Trophoblast cell (in vitro differentiated cells and primary cell): ENCODE measurements at regions not wholly inside any gene's neighbourhood (a gene's known extent, or its start where the extent isn't known, plus 50 kb on each side); places are given as distances from the start of the nearest gene placed in this dataset.

Experiments
- DNase-seq, 2 donors: peaks; one replicate each; pipeline ENCODE4 v3.0.0-alpha.2; 2016
- H2AFZ ChIP-seq: 2 replicates; pipeline ENCODE4 v1.6.1; 2013; ENCODE audit warnings: low read length, moderate library complexity, mild to moderate bottlenecking; ENCODE audit not compliant: insufficient read depth, poor library complexity
- H2AK5ac ChIP-seq: 2 replicates; pipeline ENCODE4 v1.6.1; 2013; ENCODE audit warnings: mild to moderate bottlenecking, low read length
- H2BK120ac ChIP-seq: 2 replicates; pipeline ENCODE4 v1.6.1; 2013; ENCODE audit warnings: low read length, mild to moderate bottlenecking, moderate library complexity; ENCODE audit not compliant: insufficient read depth, poor library complexity
- H2BK12ac ChIP-seq: 2 replicates; pipeline ENCODE4 v1.6.1; 2013; ENCODE audit warnings: mild to moderate bottlenecking, low read length, moderate library complexity
- H2BK5ac ChIP-seq: 2 replicates; pipeline ENCODE4 v1.6.1; 2013; ENCODE audit warnings: low read length, low read depth, moderate library complexity, mild to moderate bottlenecking; ENCODE audit not compliant: poor library complexity
- H3K14ac ChIP-seq: 2 replicates; pipeline ENCODE4 v1.6.1; 2013; ENCODE audit warnings: mild to moderate bottlenecking, low read length
- H3K18ac ChIP-seq: 2 replicates; pipeline ENCODE4 v1.6.1; 2013; ENCODE audit warnings: mild to moderate bottlenecking, low read length
- H3K23ac ChIP-seq: 2 replicates; pipeline ENCODE4 v1.6.1; 2013; ENCODE audit warnings: low read length
- H3K27ac ChIP-seq: 2 replicates; pipeline ENCODE4 v1.5.1; 2013; ENCODE audit warnings: low read depth, mild to moderate bottlenecking, inconsistent platforms, low read length, moderate library complexity
- H3K27me3 ChIP-seq: 2 replicates; pipeline ENCODE4 v1.6.1; 2013; ENCODE audit warnings: inconsistent platforms, mild to moderate bottlenecking, low read length, moderate library complexity; ENCODE audit not compliant: insufficient read depth
- H3K36me3 ChIP-seq, 2 experiments: 1 replicate in 1 of 2; 2 replicates in 1 of 2; pipeline ENCODE4 v1.6.1; 2013; ENCODE audit warnings: low read length in 2 of 2, mild to moderate bottlenecking in 2 of 2, moderate library complexity in 1 of 2; ENCODE audit not compliant: insufficient read depth in 2 of 2, control insufficient read depth in 1 of 2
- H3K4ac ChIP-seq: 2 replicates; pipeline ENCODE4 v1.6.1; 2013; ENCODE audit warnings: low read depth, mild to moderate bottlenecking, low read length, moderate library complexity
- H3K4me1 ChIP-seq, 2 experiments: 1 replicate in 1 of 2; 2 replicates in 1 of 2; pipeline ENCODE4 v1.6.1; 2013; ENCODE audit warnings: low read length in 2 of 2, mild to moderate bottlenecking in 2 of 2, moderate library complexity in 1 of 2; ENCODE audit not compliant: insufficient read depth in 2 of 2, control insufficient read depth in 1 of 2
- H3K4me2 ChIP-seq: 2 replicates; pipeline ENCODE4 v1.6.1; 2013; ENCODE audit warnings: inconsistent platforms, mild to moderate bottlenecking, low read length, moderate library complexity
- H3K4me3 ChIP-seq: 2 replicates; pipeline ENCODE4 v1.5.1; 2013; ENCODE audit warnings: mild to moderate bottlenecking, low read depth, low read length, inconsistent platforms
- H3K79me1 ChIP-seq: one replicate; pipeline ENCODE4 v1.6.1; 2013; ENCODE audit warnings: low read length
- H3K79me2 ChIP-seq: 2 replicates; pipeline ENCODE4 v1.6.1; 2013; ENCODE audit warnings: low read length, mild to moderate bottlenecking; ENCODE audit not compliant: control insufficient read depth, insufficient read depth, poor library complexity
- H3K9ac ChIP-seq: 2 replicates; pipeline ENCODE4 v1.6.1; 2013; ENCODE audit warnings: mild to moderate bottlenecking, low read length
- H3K9me3 ChIP-seq: 2 replicates; pipeline ENCODE4 v1.6.1; 2013; ENCODE audit warnings: low read depth, mild to moderate bottlenecking, control low read depth, inconsistent platforms, low read length; ENCODE audit not compliant: insufficient read depth
- H4K12ac ChIP-seq: 2 replicates; pipeline ENCODE4 v1.6.1; 2013; ENCODE audit warnings: low read depth, mild to moderate bottlenecking, low read length, moderate library complexity
- H4K8ac ChIP-seq: 2 replicates; pipeline ENCODE4 v1.6.1; 2013; ENCODE audit warnings: low read depth, mild to moderate bottlenecking, low read length, moderate library complexity
- H4K91ac ChIP-seq: one replicate; pipeline ENCODE4 v1.6.1; 2013; ENCODE audit warnings: low read depth, mild to moderate bottlenecking, low read length, moderate library complexity
- WGBS: extraction: QIAGEN DNeasy Blood & Tissue Kit; methylation state at CpG from one replicate; pipeline ENCODE4 v1.1.7; 2013; ENCODE audit warnings: missing lambda C conversion rate; ENCODE audit not compliant: insufficient read length, insufficient coverage; ENCODE audit errors: extremely low coverage; 5-methylcytosine and 5-hydroxymethylcytosine counted together

- Histone ChIP-seq H2BK5ac (no peak overlapping the region), H3K4me3 (no peak overlapping the region), H2BK120ac (no peak overlapping the region), H2AFZ (no peak overlapping the region), H3K18ac (no peak overlapping the region), H3K4me1 (peaks cover 4% of the 10 kb centered on the region in 2 experiments), H2AK5ac (no peak overlapping the region), H3K9ac (no peak overlapping the region), H4K12ac (no peak overlapping the region), H3K23ac (no peak overlapping the region), H3K9me3 (peaks cover 2% of the 10 kb centered on the region), H3K79me2 (no peaks in the 10 kb centered on the region), H2BK12ac (no peak overlapping the region), H3K79me1 (no peaks in the 10 kb centered on the region), H3K27me3 (no peaks in the 10 kb centered on the region), H3K14ac (no peak overlapping the region), H4K91ac (no peak overlapping the region), H3K36me3 (no peaks in the 10 kb centered on the region), H3K27ac (no peak overlapping the region), H4K8ac (no peak overlapping the region), H3K4me2 (no peak overlapping the region), H3K4ac (no peak overlapping the region)
- WGBS: no CpG with 5 or more reads among the region's 13 CpGs
- no peak for DNase-seq
These were observed 185.5 kb upstream of the SDK2 start for GRCh38 chr17:73829676-73830280.

GRCh38 chr17:73831699-73832098 is 187.5 kb upstream of the SDK2 start:
- H3K4me3 ChIP-seq: no peak overlapping the region
- no peak overlapping the region for H2BK120ac ChIP-seq
- no peaks in the 10 kb centered on the region for H3K79me1 ChIP-seq
- H3K4ac ChIP-seq: no peak overlapping the region
- H3K18ac ChIP-seq: no peak overlapping the region
- no peak overlapping the region for H3K23ac ChIP-seq
- H4K91ac ChIP-seq: no peak overlapping the region
- H4K12ac ChIP-seq: no peak overlapping the region
- H3K27me3 ChIP-seq: peaks cover 4% of the 10 kb centered on the region
- no CpG with 5 or more reads among the region's 6 CpGs for WGBS
- no peak overlapping the region for H3K4me2 ChIP-seq
- no peak overlapping the region for H4K8ac ChIP-seq
- H3K4me1 ChIP-seq: peaks cover 4% of the 10 kb centered on the region in 2 experiments
- H3K14ac ChIP-seq: no peak overlapping the region
- peaks cover 4% of the 10 kb centered on the region for H3K9me3 ChIP-seq
- no peaks in the 10 kb centered on the region for H3K36me3 ChIP-seq
- no peak overlapping the region for H3K9ac ChIP-seq
- no peaks in the 10 kb centered on the region for H3K79me2 ChIP-seq
- no peak overlapping the region for H2BK5ac ChIP-seq
- DNase-seq: no peak
- H2AFZ ChIP-seq: no peak overlapping the region
- H3K27ac ChIP-seq: no peak overlapping the region
- no peak overlapping the region for H2BK12ac ChIP-seq
- no peak overlapping the region for H2AK5ac ChIP-seq

- Histone ChIP-seq H2BK120ac (no peak overlapping the region), H3K27me3 (peaks cover 4% of the 10 kb centered on the region), H3K14ac (no peak overlapping the region), H3K27ac (no peak overlapping the region), H3K4me2 (no peak overlapping the region), H2BK12ac (no peak overlapping the region), H3K4me1 (no peaks in the 10 kb centered on the region), H2BK5ac (no peak overlapping the region), H4K91ac (no peak overlapping the region), H2AFZ (no peak overlapping the region), H3K36me3 (no peaks in the 10 kb centered on the region), H3K79me2 (no peaks in the 10 kb centered on the region), H3K18ac (no peak overlapping the region), H3K4ac (no peak overlapping the region), H3K9ac (no peak overlapping the region), H3K9me3 (peaks cover 2% of the 10 kb centered on the region), H2AK5ac (no peak overlapping the region), H4K12ac (no peak overlapping the region), H4K8ac (no peak overlapping the region), H3K4me3 (no peak overlapping the region), H3K79me1 (no peaks in the 10 kb centered on the region), H3K23ac (no peak overlapping the region)
- no peak for DNase-seq
- WGBS: no CpG with 5 or more reads among the region's 17 CpGs
These were observed 189.7 kb upstream of the SDK2 start for GRCh38 chr17:73833775-73834488.

GRCh38 chr17:73834684-73835343 is 190.6 kb upstream of the SDK2 start:
- H2AK5ac ChIP-seq: no peak overlapping the region
- H3K79me2 ChIP-seq: no peaks in the 10 kb centered on the region
- H2AFZ ChIP-seq: no peak overlapping the region
- H3K4me2 ChIP-seq: no peak overlapping the region
- no peak overlapping the region for H3K18ac ChIP-seq
- no peak overlapping the region for H2BK5ac ChIP-seq
- no peak overlapping the region for H2BK12ac ChIP-seq
- H3K23ac ChIP-seq: no peak overlapping the region
- no peak overlapping the region for H3K27ac ChIP-seq
- H3K27me3 ChIP-seq: peaks cover 4% of the 10 kb centered on the region
- no peak overlapping the region for H3K4me3 ChIP-seq
- no CpG with 5 or more reads among the region's 17 CpGs for WGBS
- no peak overlapping the region for H4K12ac ChIP-seq
- no peak overlapping the region for H3K9ac ChIP-seq
- H4K91ac ChIP-seq: no peak overlapping the region
- no peak overlapping the region for H2BK120ac ChIP-seq
- no peak overlapping the region for H4K8ac ChIP-seq
- DNase-seq: no peak
- no peaks in the 10 kb centered on the region for H3K79me1 ChIP-seq
- H3K36me3 ChIP-seq: no peaks in the 10 kb centered on the region
- H3K14ac ChIP-seq: no peak overlapping the region
- no peaks in the 10 kb centered on the region for H3K4me1 ChIP-seq
- H3K9me3 ChIP-seq: peaks cover 2% of the 10 kb centered on the region
- H3K4ac ChIP-seq: no peak overlapping the region
